ENCODE measurements at regions not wholly inside any gene's neighbourhood (a gene's known extent, or its start where the extent isn't known, plus 50 kb on each side); places are given as distances from the start of the nearest gene placed in this dataset.
"Not testable (repeated sequence)": the region's sequence is repeated elsewhere in the genome, so short reads cannot be mapped to it uniquely, and the experiment has no call there.

- peak; percentile 82 for DNase-seq
Observed at GRCh38 chr5:112534611-112535255, 115.7 kb upstream of the EPB41L4A start.

GRCh38 chr5:112535356-112535755 lies 116.3 kb upstream of the EPB41L4A start:
- DNase-seq: peak; percentile 85

GRCh38 chr5:112544558-112544957 lies 125.5 kb upstream of the EPB41L4A start:
- DNase-seq: not testable (repeated sequence)

GRCh38 chr5:112546946-112547592 lies 128.0 kb upstream of the EPB41L4A start:
- DNase-seq: peak; percentile 65

- peak; percentile 100 for DNase-seq
Observed at GRCh38 chr5:112548246-112548881, 129.3 kb upstream of the EPB41L4A start.

- no peak for DNase-seq
Observed at GRCh38 chr5:112549127-112549526, 130.1 kb upstream of the EPB41L4A start.

GRCh38 chr5:112549605-112550166 lies 130.6 kb upstream of the EPB41L4A start:
- peak; percentile 96 for DNase-seq

GRCh38 chr5:112551419-112552032 lies 132.4 kb upstream of the EPB41L4A start:
- DNase-seq: peak; percentile 86

GRCh38 chr5:112552216-112552615 lies 133.1 kb upstream of the EPB41L4A start:
- no peak for DNase-seq

GRCh38 chr5:112552791-112553190 lies 133.7 kb upstream of the EPB41L4A start:
- no peak for DNase-seq

GRCh38 chr5:112554101-112554977 lies 135.3 kb upstream of the EPB41L4A start:
- DNase-seq: no peak

GRCh38 chr5:112555197-112555596 lies 136.1 kb upstream of the EPB41L4A start:
- no peak for DNase-seq

GRCh38 chr5:112555691-112556090 lies 136.6 kb upstream of the EPB41L4A start:
- no peak for DNase-seq

- DNase-seq: peak; percentile 80
Observed at GRCh38 chr5:112559501-112559900, 140.4 kb upstream of the EPB41L4A start.

GRCh38 chr5:112560371-112560770 lies 141.3 kb upstream of the EPB41L4A start:
- no peak for DNase-seq

GRCh38 chr5:112563169-112563826 lies 144.2 kb upstream of the EPB41L4A start:
- DNase-seq: no peak

GRCh38 chr5:112566251-112566650 lies 147.2 kb upstream of the EPB41L4A start:
- peak; percentile 65 for DNase-seq

- DNase-seq: no peak
Observed at GRCh38 chr5:112569596-112569995, 150.5 kb upstream of the EPB41L4A start.

- DNase-seq: peak; percentile 79
Observed at GRCh38 chr5:112570708-112571444, 151.8 kb upstream of the EPB41L4A start.

- no peak for DNase-seq
Observed at GRCh38 chr5:112573441-112573840, 154.4 kb upstream of the EPB41L4A start.

- DNase-seq: no peak
Observed at GRCh38 chr5:112574536-112574935, 155.5 kb upstream of the EPB41L4A start.

Measured in hematopoietic multipotent progenitor cell treated with erythropoietin and hydrocortisone succinate and interleukin-3 and kit ligand, for 8 days (in vitro differentiated cells).